ENCODE measurements at regions not wholly inside any gene's neighbourhood (a gene's known extent, or its start where the extent isn't known, plus 50 kb on each side); places are given as distances from the start of the nearest gene placed in this dataset.
"Not testable (repeated sequence)": the region's sequence is repeated elsewhere in the genome, so short reads cannot be mapped to it uniquely, and the experiment has no call there.

DNA sequence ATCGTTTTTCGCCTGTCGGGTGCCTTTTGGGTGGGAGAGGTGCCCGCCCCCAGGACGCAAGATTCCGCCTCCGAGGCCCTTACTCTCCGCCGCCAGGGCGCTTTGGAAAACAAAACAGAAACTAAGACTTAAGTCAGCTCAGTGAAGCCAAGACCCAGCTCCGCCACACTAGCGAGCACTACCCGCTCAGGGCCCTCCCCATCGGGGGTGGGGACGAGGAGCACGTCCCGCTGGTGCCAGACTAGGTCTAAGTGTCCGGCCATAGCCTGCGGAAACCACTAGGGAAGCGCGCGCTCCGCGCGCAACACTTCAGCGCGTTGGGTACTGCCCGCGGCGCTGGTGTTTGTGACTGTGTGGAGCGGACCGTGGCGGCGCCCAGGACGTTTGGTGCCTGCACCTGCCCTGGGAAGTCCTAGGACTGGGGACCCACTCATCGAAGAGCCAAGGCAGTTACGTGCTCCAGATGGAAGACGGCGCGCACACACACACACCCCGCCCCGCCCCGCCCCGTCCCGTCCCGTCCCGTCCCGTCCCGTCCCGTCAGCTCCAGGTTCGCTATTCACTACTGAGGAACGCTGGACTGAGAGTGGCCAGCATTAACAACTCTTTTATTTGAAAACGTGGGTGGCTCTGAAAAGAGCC lies 57.6 kb upstream of the BOLA1 start:
- DNase-seq (ENCODE audit: low read depth); H3K4me3 ChIP-seq (ENCODE audit: low read length): not testable (repeated sequence)

- not testable (repeated sequence) for H3K4me3 ChIP-seq (ENCODE audit: low read length); DNase-seq (ENCODE audit: low read depth)
Observed at GRCh38 chr1:149842458-149843064, 56.8 kb upstream of the BOLA1 start.

- DNase-seq (ENCODE audit: low read depth) = no peak
- TF ChIP-seq, protein P1, sequence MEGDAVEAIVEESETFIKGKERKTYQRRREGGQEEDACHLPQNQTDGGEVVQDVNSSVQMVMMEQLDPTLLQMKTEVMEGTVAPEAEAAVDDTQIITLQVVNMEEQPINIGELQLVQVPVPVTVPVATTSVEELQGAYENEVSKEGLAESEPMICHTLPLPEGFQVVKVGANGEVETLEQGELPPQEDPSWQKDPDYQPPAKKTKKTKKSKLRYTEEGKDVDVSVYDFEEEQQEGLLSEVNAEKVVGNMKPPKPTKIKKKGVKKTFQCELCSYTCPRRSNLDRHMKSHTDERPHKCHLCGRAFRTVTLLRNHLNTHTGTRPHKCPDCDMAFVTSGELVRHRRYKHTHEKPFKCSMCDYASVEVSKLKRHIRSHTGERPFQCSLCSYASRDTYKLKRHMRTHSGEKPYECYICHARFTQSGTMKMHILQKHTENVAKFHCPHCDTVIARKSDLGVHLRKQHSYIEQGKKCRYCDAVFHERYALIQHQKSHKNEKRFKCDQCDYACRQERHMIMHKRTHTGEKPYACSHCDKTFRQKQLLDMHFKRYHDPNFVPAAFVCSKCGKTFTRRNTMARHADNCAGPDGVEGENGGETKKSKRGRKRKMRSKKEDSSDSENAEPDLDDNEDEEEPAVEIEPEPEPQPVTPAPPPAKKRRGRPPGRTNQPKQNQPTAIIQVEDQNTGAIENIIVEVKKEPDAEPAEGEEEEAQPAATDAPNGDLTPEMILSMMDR (conservative IDR thresholded peaks at IDR 0.05; ENCODE audit: low read depth, low read length) = no peak
- H3K4me3 ChIP-seq (ENCODE audit: low read length) = peak overlapping the region; percentile 92
Observed at GRCh38 chr1:149843431-149844041, 55.8 kb upstream of the BOLA1 start.

GRCh38 chr1:149844101-149844500 lies 55.3 kb upstream of the BOLA1 start:
- TF ChIP-seq, protein P1 (conservative IDR thresholded peaks at IDR 0.05; ENCODE audit: low read depth, low read length) = no peak
- DNase-seq (ENCODE audit: low read depth) = no peak
- H3K4me3 ChIP-seq (ENCODE audit: low read length) = peak overlapping the region; percentile 92

DNA sequence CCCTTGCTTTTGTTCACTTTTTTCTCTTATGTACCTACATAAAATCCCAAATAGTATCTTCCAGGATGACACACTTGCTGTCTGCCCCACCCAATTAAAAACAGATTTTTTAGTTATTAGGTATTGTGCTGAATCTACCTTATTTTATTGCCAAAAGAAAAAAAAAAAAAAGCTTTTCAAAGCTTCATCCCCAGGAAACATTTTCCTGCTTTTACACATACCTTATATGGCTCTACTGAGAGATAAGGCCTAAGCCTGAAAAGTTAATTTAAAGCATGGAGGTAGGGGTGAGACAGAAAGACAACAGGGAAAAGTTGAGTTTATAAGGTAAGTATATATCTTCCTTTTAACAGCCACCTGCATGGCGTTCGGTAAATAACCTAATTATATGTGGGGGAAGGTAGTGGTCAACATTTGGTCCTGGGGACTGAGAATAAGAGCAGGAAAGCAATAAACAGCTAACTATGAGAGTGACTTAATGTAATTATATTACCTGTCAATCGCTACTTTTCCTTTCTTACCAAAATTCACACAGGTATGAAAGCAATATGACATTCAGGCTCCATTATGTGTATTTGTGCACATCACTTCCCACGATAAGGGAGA lies 54.6 kb upstream of the BOLA1 start:
- TF ChIP-seq, protein P1 (conservative IDR thresholded peaks at IDR 0.05; ENCODE audit: low read depth, low read length) = no peak
- DNase-seq (ENCODE audit: low read depth) = no peak
- H3K4me3 ChIP-seq (ENCODE audit: low read length) = peak overlapping the region; percentile 92

DNA sequence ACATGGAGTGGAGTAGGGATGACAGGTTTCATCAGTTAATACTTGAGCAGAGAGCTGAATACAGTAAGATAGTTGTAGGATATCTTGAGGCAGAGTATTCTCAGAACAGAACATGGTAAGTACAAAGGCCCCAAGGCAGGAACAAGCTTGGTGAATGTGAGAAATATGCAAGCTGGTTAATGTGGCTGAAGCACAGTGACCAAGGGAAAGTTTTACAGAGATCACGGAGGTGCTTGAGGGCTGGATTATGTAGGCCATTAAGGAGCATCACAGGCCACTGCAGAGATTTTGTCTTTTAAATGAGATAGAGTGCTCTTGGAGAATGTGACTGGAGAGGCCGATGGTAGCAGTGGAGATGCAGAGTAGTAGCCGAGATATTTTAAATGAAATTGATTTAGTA lies 54.0 kb upstream of the BOLA1 start:
- peak overlapping the region; percentile 4 for H3K4me3 ChIP-seq (ENCODE audit: low read length)
- no peak for DNase-seq (ENCODE audit: low read depth)
- TF ChIP-seq, protein P1 (conservative IDR thresholded peaks at IDR 0.05; ENCODE audit: low read depth, low read length) = no peak

DNA sequence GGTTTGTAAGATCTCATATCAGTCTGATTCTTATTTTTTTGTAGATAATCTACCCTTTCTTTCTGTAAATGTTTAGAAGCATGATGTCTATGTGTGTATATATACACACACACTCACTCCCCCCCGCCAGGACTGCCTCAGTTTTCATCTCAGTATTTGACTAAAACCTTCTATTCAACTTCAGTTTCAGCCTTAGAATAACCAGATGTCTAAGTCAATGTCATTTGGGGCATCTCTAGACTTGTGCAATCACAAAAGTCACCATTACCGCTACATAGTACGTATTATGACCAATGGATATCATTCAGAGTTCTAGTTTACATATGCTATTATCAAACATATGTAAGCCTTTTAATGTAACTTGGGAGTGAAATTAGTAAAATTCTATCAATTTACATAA lies 53.3 kb upstream of the BOLA1 start:
- H3K4me3 ChIP-seq (ENCODE audit: low read length) = no peak overlapping the region
- TF ChIP-seq, protein P1 (conservative IDR thresholded peaks at IDR 0.05; ENCODE audit: low read depth, low read length) = no peak
- DNase-seq (ENCODE audit: low read depth) = no peak
